Gastrocnemius medialis (tissue), 4 donors: ENCODE measurements at regions not wholly inside any gene's neighbourhood (a gene's known extent, or its start where the extent isn't known, plus 50 kb on each side); places are given as distances from the start of the nearest gene placed in this dataset.

Experiments
- POLR2A ChIP-seq, 2 donors: fragments of 450-650 bp; IDR thresholded peaks; one replicate each; pipeline ENCODE4 v1.6.1; 2017; ENCODE audit warnings: antibody characterized with exemption in 2 of 2, mild to moderate bottlenecking in 2 of 2, moderate library complexity in 2 of 2
- TF ChIP-seq, protein P1 (sequence below), 5 experiments: fragments of 450-650 bp in 3 of 5; fragments of 200-600 bp in 2 of 5; sonication (generic) in 2 of 5; IDR thresholded peaks in 4 of 5; conservative IDR thresholded peaks in 1 of 5; 1 replicate in 4 of 5; 2 replicates in 1 of 5; pipeline ENCODE4 v1.5.1; 2016 to 2019; ENCODE audit warnings: antibody characterized with exemption in 5 of 5, mild to moderate bottlenecking in 3 of 5, moderate library complexity in 3 of 5

DNA sequence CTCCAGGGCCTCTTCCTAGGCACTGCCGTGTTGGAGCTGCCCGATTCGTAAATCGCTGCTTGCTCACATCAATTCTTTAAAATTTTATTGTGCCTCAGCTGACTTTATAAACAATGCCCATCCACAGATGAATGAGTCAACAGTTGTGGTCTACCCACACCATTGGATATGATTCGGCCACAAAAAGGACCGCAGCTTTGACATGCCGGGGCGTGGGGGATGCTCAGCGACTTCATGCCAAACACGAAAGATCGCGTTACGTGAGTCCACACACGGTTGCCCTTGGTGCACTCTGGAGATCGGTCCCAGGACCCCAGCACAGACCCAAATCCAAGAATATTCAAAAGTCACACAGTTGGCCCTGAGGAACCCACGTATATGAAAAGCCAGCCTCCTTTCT lies 195.7 kb downstream of the CTTN start:
- TF ChIP-seq, protein P1, sequence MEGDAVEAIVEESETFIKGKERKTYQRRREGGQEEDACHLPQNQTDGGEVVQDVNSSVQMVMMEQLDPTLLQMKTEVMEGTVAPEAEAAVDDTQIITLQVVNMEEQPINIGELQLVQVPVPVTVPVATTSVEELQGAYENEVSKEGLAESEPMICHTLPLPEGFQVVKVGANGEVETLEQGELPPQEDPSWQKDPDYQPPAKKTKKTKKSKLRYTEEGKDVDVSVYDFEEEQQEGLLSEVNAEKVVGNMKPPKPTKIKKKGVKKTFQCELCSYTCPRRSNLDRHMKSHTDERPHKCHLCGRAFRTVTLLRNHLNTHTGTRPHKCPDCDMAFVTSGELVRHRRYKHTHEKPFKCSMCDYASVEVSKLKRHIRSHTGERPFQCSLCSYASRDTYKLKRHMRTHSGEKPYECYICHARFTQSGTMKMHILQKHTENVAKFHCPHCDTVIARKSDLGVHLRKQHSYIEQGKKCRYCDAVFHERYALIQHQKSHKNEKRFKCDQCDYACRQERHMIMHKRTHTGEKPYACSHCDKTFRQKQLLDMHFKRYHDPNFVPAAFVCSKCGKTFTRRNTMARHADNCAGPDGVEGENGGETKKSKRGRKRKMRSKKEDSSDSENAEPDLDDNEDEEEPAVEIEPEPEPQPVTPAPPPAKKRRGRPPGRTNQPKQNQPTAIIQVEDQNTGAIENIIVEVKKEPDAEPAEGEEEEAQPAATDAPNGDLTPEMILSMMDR (IDR thresholded peaks at IDR 0.05 in 4 of 5, conservative IDR thresholded peaks at IDR 0.05 in 1 of 5) = no peak
- no peak for TF ChIP-seq POLR2A (IDR thresholded peaks at IDR 0.05)
